SU-DHL-6 (cell line): ENCODE measurements at regions not wholly inside any gene's neighbourhood (a gene's known extent, or its start where the extent isn't known, plus 50 kb on each side); places are given as distances from the start of the nearest gene placed in this dataset.

Experiments used
- H2AFZ ChIP-seq: fragments of 200-600 bp; sonication (generic); 2 replicates; pipeline ENCODE4 v1.6.1; 2014; ENCODE audit warnings: low read depth, mild to moderate bottlenecking, moderate library complexity, mixed read lengths, antibody characterized with exemption, low read length; ENCODE audit not compliant: severe bottlenecking
- H3F3A ChIP-seq: fragments of 200-600 bp; shearing (Covaris generic); 2 replicates; pipeline ENCODE4 v1.6.0; 2016; ENCODE audit warnings: antibody characterized with exemption, mild to moderate bottlenecking; ENCODE audit not compliant: insufficient read depth
- H3K27ac ChIP-seq: fragments of 200-600 bp; sonication (generic); 2 replicates; pipeline ENCODE4 v1.5.1; 2016; ENCODE audit warnings: low read depth, mild to moderate bottlenecking, low read length, moderate library complexity, mixed read lengths
- H3K27me3 ChIP-seq: fragments of 200-600 bp; sonication (generic), shearing (Covaris generic); 2 replicates; pipeline ENCODE4 v1.6.0; 2014; ENCODE audit warnings: mild to moderate bottlenecking, low read length
- H3K36me3 ChIP-seq: fragments of 200-600 bp; sonication (generic); 2 replicates; pipeline ENCODE4 v1.6.1; 2014; ENCODE audit warnings: mild to moderate bottlenecking, low read length, mixed read lengths
- H3K4me2 ChIP-seq: fragments of 300-600, 200-600 bp; shearing (Covaris generic), sonication (generic); 2 replicates; pipeline ENCODE4 v1.6.0; 2014; ENCODE audit warnings: low read length, low read depth, mild to moderate bottlenecking; ENCODE audit not compliant: poor library complexity, severe bottlenecking
- H3K4me3 ChIP-seq: fragments of 200-600 bp; sonication (generic); 2 replicates; pipeline ENCODE4 v1.5.1; 2014; ENCODE audit warnings: antibody characterized with exemption, low read length, mild to moderate bottlenecking, mixed read lengths; ENCODE audit not compliant: insufficient read depth, poor library complexity, severe bottlenecking
- H3K79me2 ChIP-seq: fragments of 200-600 bp; sonication (generic); 2 replicates; pipeline ENCODE4 v1.6.1; 2014; ENCODE audit warnings: mild to moderate bottlenecking, low read length, moderate library complexity; ENCODE audit not compliant: insufficient read depth
- H3K9ac ChIP-seq: fragments of 200-600 bp; sonication (generic); 2 replicates; pipeline ENCODE4 v1.7.0; 2014; ENCODE audit warnings: mild to moderate bottlenecking, low read length
- H3K9me2 ChIP-seq: fragments of 200-600 bp; sonication (generic); replicated peaks from 2 replicates; pipeline ENCODE4 v1.6.1; 2014; ENCODE audit warnings: low read length; ENCODE audit not compliant: insufficient read depth
- H3K9me3 ChIP-seq: fragments of 200-600 bp; sonication (generic); 2 replicates; pipeline ENCODE4 v1.6.1; 2014; ENCODE audit warnings: low read length, mixed read lengths; ENCODE audit not compliant: insufficient read depth
- H4K20me1 ChIP-seq: fragments of 200-600 bp; sonication (generic); 2 replicates; pipeline ENCODE4 v1.6.1; 2014; ENCODE audit warnings: low read depth, mild to moderate bottlenecking, antibody characterized with exemption, low read length, moderate library complexity, mixed read lengths
- CTCF ChIP-seq: fragments of 200-600 bp; sonication (generic); IDR thresholded peaks from one replicate; pipeline ENCODE4 v1.5.1; 2017; ENCODE audit warnings: antibody characterized with exemption, mild to moderate bottlenecking, low read length, moderate library complexity; ENCODE audit not compliant: insufficient read depth, poor library complexity, severe bottlenecking
- EZH2phosphoT487 ChIP-seq: fragments of 200-600 bp; sonication (generic), shearing (Covaris generic); conservative IDR thresholded peaks from 2 replicates; pipeline ENCODE4 v1.6.1; 2018; ENCODE audit warnings: mild to moderate bottlenecking, antibody characterized with exemption, low read length, moderate library complexity, mixed read lengths

GRCh38 chr20:52267418-52267817, 75.8 kb upstream of the ZFP64 start:
- Histone ChIP-seq H4K20me1 (no peaks in the 10 kb centered on the region), H3K4me2 (no peak overlapping the region), H2AFZ (no peak overlapping the region)

GRCh38 chr20:52263757-52264156, 72.2 kb upstream of the ZFP64 start:
- Histone ChIP-seq H3F3A (no peaks in the 10 kb centered on the region), H3K27ac (no peak overlapping the region), H2AFZ (no peak overlapping the region), H3K9me3 (no peaks in the 10 kb centered on the region), H3K79me2 (no peaks in the 10 kb centered on the region), H3K9me2 (no peaks in the 10 kb centered on the region), H3K4me2 (no peak overlapping the region), H3K9ac (no peak overlapping the region), H4K20me1 (no peaks in the 10 kb centered on the region), H3K36me3 (no peaks in the 10 kb centered on the region), H3K4me3 (no peak overlapping the region), H3K27me3 (no peaks in the 10 kb centered on the region)
- no peak for TF ChIP-seq EZH2phosphoT487
- TF ChIP-seq CTCF, result no peak

More at GRCh38 chr20:52267418-52267817, 75.8 kb upstream of the ZFP64 start:
- H3K4me3 ChIP-seq, result no peak overlapping the region
- no peaks in the 10 kb centered on the region for H3K79me2 ChIP-seq
- H3K27ac ChIP-seq, result no peak overlapping the region
- no peaks in the 10 kb centered on the region for H3F3A ChIP-seq
- TF ChIP-seq CTCF (no peak), EZH2phosphoT487 (no peak)
- no peaks in the 10 kb centered on the region for H3K27me3 ChIP-seq
- no peak overlapping the region for H3K9ac ChIP-seq
- H3K9me2 ChIP-seq, result no peaks in the 10 kb centered on the region
- H3K36me3 ChIP-seq, result no peaks in the 10 kb centered on the region
- no peaks in the 10 kb centered on the region for H3K9me3 ChIP-seq

GRCh38 chr20:52261792-52262191, 70.2 kb upstream of the ZFP64 start:
- Histone ChIP-seq H3K9me2 (no peaks in the 10 kb centered on the region), H3K36me3 (no peaks in the 10 kb centered on the region), H3K27ac (no peak overlapping the region), H3K4me2 (no peak overlapping the region), H2AFZ (no peak overlapping the region), H3K79me2 (no peaks in the 10 kb centered on the region), H4K20me1 (no peaks in the 10 kb centered on the region), H3F3A (no peaks in the 10 kb centered on the region), H3K4me3 (no peak overlapping the region), H3K27me3 (no peaks in the 10 kb centered on the region), H3K9ac (no peak overlapping the region), H3K9me3 (no peaks in the 10 kb centered on the region)
- no peak for TF ChIP-seq CTCF
- TF ChIP-seq EZH2phosphoT487, result no peak

GRCh38 chr20:52259295-52259694, 67.7 kb upstream of the ZFP64 start:
- TF ChIP-seq EZH2phosphoT487 (no peak), CTCF (no peak)
- no peaks in the 10 kb centered on the region for H4K20me1 ChIP-seq

More at GRCh38 chr20:52259295-52259694, 67.7 kb upstream of the ZFP64 start:
- Histone ChIP-seq H3K4me3 (no peak overlapping the region), H3K27ac (no peak overlapping the region), H3K27me3 (no peaks in the 10 kb centered on the region), H3F3A (no peaks in the 10 kb centered on the region), H3K9ac (no peak overlapping the region), H3K79me2 (no peaks in the 10 kb centered on the region), H3K4me2 (no peak overlapping the region), H2AFZ (no peak overlapping the region), H3K9me2 (no peaks in the 10 kb centered on the region), H3K36me3 (no peaks in the 10 kb centered on the region), H3K9me3 (no peaks in the 10 kb centered on the region)
